ENCODE measurements at regions not wholly inside any gene's neighbourhood (a gene's known extent, or its start where the extent isn't known, plus 50 kb on each side); places are given as distances from the start of the nearest gene placed in this dataset.
"Not testable (repeated sequence)": the region's sequence is repeated elsewhere in the genome, so short reads cannot be mapped to it uniquely, and the experiment has no call there.

DNA sequence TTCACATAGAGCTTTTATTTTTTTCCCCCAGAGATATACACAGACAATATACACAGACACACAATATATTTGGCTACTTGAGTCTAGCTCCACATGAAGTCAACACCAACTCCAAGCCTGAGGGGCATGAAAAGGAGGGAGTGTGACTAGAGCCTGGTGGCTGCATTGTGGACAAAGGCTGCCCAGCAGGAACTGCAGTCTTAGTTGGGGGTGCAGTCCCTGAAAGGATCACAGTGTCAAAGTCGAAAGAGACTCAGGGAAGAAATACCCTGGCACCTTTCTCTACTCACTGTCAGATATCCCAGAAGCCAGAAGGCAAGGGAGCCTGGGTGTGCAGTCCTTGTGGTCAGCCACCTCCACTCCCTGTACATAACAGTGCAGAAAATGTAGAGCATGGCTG is 231.6 kb upstream of the RPS23 start (continued):
- no peak for TF ChIP-seq NFYB (CRISPR knock-in tag; conservative IDR thresholded peaks at IDR 0.05; ENCODE audit: low read depth)

DNA sequence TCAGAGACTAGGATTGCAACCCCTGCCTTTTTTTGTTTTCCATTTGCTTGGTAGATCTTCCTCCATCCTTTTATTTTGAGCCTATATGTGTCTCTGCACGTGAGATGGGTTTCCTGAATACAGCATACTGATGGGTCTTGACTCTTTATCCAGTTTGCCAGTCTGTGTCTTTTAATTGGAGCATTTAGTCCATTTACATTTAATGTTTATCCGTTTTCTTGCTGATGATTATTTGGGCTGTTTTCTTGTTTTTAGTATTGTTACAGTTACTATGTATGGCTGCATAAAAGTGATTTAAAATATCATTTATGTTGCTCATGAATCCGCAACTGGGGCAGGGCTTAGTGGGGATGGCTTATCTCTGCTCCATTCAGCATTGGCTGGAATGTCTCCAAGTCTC is 228.2 kb upstream of the RPS23 start:
- CTCF ChIA-PET; H3K27ac Mint-ChIP-seq; ATAC-seq; POLR2A ChIA-PET; DNase-seq (ENCODE audit: low spot score); H3K4me3 Mint-ChIP-seq; H3K4me1 Mint-ChIP-seq; H3K27me3 Mint-ChIP-seq (ENCODE audit: low read depth): not testable (repeated sequence)
- H3K36me3 Mint-ChIP-seq = peaks cover 11% of the 10 kb centered on the region
- H3K9me3 Mint-ChIP-seq = peaks cover 27% of the 10 kb centered on the region

- ATAC-seq (no peak), DNase-seq (ENCODE audit: low spot score) (no peak)
- Mint-ChIP-seq H3K36me3 (0 out of 2 replicates have a peak, but pooled peaks cover 3% of the 10 kb centered on the region), H3K9me3 (peaks cover 9% of the 10 kb centered on the region; the same call in 1 of the 2 replicates), H3K27me3 (ENCODE audit: low read depth) (no peaks in the 10 kb centered on the region), H3K4me3 (no peak overlapping the region), H3K4me1 (no peaks in the 10 kb centered on the region), H3K27ac (no peak overlapping the region)
- ChIA-PET POLR2A (interaction anchor here (0.5 kb wide), 1 partner anchor 10 kb away, joined by 3 read pairs; no protein-coding TSS in a partner anchor), CTCF (no interaction called here)
- TF ChIP-seq, protein P1, sequence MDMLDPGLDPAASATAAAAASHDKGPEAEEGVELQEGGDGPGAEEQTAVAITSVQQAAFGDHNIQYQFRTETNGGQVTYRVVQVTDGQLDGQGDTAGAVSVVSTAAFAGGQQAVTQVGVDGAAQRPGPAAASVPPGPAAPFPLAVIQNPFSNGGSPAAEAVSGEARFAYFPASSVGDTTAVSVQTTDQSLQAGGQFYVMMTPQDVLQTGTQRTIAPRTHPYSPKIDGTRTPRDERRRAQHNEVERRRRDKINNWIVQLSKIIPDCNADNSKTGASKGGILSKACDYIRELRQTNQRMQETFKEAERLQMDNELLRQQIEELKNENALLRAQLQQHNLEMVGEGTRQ (CRISPR knock-in tag; IDR thresholded peaks at IDR 0.05) = no peak
- TF ChIP-seq, protein P2, sequence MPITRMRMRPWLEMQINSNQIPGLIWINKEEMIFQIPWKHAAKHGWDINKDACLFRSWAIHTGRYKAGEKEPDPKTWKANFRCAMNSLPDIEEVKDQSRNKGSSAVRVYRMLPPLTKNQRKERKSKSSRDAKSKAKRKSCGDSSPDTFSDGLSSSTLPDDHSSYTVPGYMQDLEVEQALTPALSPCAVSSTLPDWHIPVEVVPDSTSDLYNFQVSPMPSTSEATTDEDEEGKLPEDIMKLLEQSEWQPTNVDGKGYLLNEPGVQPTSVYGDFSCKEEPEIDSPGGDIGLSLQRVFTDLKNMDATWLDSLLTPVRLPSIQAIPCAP (CRISPR knock-in tag; IDR thresholded peaks at IDR 0.05) = no peak
- no peak for TF ChIP-seq AR (CRISPR knock-in tag; IDR thresholded peaks at IDR 0.05)
- TF ChIP-seq ETV6 (CRISPR knock-in tag; IDR thresholded peaks at IDR 0.05) = no peak
- no peak for TF ChIP-seq ESRRA (CRISPR knock-in tag; IDR thresholded peaks at IDR 0.05; ENCODE audit: borderline replicate concordance)
- no peak for TF ChIP-seq SOX15 (CRISPR knock-in tag; IDR thresholded peaks at IDR 0.05)
- TF ChIP-seq, protein P3, sequence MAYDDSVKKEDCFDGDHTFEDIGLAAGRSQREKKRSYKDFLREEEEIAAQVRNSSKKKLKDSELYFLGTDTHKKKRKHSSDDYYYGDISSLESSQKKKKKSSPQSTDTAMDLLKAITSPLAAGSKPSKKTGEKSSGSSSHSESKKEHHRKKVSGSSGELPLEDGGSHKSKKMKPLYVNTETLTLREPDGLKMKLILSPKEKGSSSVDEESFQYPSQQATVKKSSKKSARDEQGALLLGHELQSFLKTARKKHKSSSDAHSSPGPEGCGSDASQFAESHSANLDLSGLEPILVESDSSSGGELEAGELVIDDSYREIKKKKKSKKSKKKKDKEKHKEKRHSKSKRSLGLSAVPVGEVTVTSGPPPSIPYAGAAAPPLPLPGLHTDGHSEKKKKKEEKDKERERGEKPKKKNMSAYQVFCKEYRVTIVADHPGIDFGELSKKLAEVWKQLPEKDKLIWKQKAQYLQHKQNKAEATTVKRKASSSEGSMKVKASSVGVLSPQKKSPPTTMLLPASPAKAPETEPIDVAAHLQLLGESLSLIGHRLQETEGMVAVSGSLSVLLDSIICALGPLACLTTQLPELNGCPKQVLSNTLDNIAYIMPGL (CRISPR knock-in tag; IDR thresholded peaks at IDR 0.05) = no peak
- TF ChIP-seq, protein P4, sequence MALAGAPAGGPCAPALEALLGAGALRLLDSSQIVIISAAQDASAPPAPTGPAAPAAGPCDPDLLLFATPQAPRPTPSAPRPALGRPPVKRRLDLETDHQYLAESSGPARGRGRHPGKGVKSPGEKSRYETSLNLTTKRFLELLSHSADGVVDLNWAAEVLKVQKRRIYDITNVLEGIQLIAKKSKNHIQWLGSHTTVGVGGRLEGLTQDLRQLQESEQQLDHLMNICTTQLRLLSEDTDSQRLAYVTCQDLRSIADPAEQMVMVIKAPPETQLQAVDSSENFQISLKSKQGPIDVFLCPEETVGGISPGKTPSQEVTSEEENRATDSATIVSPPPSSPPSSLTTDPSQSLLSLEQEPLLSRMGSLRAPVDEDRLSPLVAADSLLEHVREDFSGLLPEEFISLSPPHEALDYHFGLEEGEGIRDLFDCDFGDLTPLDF (CRISPR knock-in tag; IDR thresholded peaks at IDR 0.05) = no peak
- no peak for TF ChIP-seq ZNF423 (CRISPR knock-in tag; IDR thresholded peaks at IDR 0.05)
- TF ChIP-seq, protein P5, sequence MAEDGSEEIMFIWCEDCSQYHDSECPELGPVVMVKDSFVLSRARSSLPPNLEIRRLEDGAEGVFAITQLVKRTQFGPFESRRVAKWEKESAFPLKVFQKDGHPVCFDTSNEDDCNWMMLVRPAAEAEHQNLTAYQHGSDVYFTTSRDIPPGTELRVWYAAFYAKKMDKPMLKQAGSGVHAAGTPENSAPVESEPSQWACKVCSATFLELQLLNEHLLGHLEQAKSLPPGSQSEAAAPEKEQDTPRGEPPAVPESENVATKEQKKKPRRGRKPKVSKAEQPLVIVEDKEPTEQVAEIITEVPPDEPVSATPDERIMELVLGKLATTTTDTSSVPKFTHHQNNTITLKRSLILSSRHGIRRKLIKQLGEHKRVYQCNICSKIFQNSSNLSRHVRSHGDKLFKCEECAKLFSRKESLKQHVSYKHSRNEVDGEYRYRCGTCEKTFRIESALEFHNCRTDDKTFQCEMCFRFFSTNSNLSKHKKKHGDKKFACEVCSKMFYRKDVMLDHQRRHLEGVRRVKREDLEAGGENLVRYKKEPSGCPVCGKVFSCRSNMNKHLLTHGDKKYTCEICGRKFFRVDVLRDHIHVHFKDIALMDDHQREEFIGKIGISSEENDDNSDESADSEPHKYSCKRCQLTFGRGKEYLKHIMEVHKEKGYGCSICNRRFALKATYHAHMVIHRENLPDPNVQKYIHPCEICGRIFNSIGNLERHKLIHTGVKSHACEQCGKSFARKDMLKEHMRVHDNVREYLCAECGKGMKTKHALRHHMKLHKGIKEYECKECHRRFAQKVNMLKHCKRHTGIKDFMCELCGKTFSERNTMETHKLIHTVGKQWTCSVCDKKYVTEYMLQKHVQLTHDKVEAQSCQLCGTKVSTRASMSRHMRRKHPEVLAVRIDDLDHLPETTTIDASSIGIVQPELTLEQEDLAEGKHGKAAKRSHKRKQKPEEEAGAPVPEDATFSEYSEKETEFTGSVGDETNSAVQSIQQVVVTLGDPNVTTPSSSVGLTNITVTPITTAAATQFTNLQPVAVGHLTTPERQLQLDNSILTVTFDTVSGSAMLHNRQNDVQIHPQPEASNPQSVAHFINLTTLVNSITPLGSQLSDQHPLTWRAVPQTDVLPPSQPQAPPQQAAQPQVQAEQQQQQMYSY (CRISPR knock-in tag; IDR thresholded peaks at IDR 0.05) = no peak
- TF ChIP-seq ELF4 (CRISPR knock-in tag; IDR thresholded peaks at IDR 0.05; ENCODE audit: low read depth) = no peak
- no peak for TF ChIP-seq NR2C2 (CRISPR knock-in tag; IDR thresholded peaks at IDR 0.05)
- TF ChIP-seq MXD4 (CRISPR knock-in tag; IDR thresholded peaks at IDR 0.05; ENCODE audit: borderline replicate concordance) = no peak
- no peak for TF ChIP-seq RORB (CRISPR knock-in tag; IDR thresholded peaks at IDR 0.05)
- TF ChIP-seq FOXP4 (CRISPR knock-in tag; IDR thresholded peaks at IDR 0.05) = no peak
These were observed 221.6 kb upstream of the RPS23 start for GRCh38 chr5:82499725-82500244.
